GM18861 (cell line): ENCODE measurements at regions not wholly inside any gene's neighbourhood (a gene's known extent, or its start where the extent isn't known, plus 50 kb on each side); places are given as distances from the start of the nearest gene placed in this dataset.
"Not testable (repeated sequence)": the region's sequence is repeated elsewhere in the genome, so short reads cannot be mapped to it uniquely, and the experiment has no call there.

Experiments
- ATAC-seq: cut with Tn5 transposase; IDR thresholded peaks from one replicate; pipeline ENCODE4 v1.9.1; 2021; ENCODE audit not compliant: unreplicated experiment

DNA sequence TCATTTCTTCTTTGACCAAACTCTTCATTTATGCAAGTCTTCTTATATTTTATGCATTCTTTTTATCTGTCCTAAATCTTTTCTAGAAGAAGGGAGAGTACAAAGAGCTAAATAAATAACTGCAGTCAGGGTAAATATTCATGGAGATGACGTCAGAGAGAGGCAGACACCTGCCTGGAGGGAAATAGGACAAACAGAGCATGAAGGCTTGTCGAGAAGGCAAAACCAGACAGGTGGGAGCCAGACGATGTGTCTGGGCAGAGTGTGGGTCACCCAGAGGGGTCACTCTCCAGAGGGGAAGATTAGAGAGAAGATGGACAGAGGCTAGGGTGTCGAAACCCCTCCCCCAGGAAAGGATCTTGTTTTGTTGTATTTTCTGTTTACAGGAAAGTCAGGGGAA, 78.3 kb upstream of the RPL38 start:
- no peak for ATAC-seq

DNA sequence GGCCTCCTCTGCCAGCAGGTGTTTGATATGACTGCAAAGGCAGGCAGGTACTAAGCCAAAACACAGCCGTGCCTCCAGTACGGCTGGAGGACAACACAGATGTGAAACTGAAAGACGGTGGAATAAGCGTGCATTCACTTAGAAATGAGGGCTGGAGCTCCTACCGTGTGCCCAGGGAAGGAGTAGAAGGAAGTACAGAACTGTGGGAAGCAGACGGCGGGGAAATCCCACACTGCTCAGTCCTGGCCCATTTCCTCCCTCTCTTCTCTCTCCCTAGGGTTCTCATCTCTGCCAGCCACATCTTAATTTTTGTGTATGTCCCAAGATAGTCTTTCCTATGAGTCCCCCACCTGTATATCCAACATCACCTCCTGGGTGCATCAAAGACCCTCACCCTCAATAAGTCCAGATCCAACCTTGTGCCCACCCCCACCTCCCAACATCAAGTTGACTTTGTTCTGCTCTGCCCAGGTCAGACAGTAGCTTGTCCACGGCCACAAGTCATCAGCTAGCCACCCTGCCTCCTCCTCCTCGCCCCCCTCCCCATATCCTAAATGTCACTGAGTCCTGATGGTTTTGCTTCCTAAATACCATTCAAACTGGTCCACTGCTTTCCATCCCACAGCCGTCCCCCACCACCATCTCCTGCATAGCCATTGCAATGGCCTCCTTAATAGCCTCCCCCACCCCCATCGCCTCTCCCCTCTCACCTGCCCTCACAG, 77.1 kb upstream of the RPL38 start:
- ATAC-seq = no peak

DNA sequence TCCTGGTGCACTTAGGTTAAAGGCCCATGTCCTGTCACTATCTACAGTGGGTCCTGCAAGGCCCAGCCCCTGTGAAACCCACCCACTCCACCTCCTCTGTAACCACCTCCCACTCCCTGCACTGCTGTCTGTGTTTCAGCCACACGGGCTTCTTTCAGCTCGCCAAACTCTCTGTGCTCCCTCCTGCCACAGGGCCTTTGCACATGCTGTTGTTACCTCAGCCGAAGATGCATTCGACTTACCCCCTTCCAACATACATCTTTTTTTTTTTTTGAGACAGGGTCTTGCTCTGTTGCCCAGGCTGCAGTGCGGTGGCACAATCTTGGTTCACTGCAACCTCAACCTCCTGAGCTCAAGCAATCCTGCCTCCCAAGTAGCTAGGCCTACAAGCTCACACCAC, 76.5 kb upstream of the RPL38 start:
- no peak for ATAC-seq

DNA sequence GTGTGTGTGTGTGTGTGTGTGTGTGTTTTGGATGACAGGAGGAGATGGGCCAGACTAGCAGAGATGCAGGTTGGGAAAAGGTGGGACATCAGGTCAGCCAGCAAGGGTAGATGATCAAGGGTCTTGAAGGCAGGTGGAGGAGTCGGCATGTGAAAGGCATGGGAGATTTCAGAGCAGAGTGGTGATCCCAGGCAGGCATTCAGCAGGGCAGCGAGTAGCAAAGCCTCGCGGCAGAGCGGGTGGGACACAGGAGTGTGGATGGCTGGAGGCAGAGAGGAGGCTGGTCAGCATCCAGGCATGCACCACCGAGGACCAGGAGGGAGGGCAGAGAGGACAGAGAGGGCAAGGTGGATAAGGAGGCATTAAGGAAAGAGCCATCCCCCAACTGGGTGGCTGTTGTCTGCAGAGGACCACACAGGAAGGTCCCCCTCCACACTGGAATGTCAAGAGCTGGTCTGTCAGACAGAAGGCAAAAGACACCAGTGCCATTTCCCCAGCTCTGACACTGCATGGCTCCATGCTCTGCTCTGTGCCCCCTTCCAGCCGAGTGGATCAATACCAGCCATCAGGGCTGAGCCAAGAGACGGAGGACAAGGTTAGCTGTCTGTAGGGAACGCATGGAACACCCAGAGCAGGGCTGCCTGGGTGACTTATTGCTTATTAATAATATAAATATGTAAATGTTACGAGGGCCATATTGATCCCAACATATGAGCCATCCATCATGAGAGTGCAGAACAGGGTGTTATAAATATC, 74.8 kb upstream of the RPL38 start:
- ATAC-seq = no peak

DNA sequence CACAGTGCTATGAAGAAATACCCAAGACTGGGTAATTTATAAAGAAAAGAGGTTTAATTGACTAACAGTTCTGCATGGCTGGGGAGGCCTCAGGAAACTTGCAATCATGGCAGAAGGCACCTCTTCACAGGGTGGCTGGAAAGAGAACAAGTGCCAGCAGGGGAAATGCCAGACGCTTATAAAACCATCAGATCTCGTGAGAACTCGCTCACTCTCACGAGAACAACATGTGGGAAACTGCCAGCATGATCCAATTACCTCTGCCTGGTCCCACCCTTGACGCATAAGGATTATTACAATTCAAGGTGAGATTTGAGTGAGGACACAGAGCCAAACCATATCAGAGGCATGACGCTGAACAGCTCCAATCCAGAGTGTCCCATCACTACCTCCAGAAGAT, 73.7 kb upstream of the RPL38 start:
- not testable (repeated sequence) for ATAC-seq

DNA sequence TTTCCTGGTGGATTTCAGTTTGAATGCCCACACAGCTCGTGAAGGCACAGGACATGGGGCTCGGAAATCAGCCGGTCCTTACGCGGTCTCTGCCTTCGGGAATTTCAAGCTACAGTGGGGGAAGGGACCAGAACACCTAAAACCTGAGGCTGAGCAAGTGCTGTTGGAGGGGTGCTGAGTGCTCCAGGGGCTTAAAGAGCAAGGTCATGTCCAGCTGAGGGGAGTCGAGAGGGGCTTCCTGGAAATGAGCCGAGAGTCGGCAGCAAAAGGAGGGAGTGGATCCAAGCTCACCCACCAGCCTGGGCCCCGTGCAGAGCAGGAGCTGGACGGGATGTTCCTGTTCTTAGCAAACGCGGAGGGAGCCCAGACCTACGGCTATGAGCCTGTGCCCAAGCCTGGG, 73.2 kb upstream of the RPL38 start:
- ATAC-seq = no peak

DNA sequence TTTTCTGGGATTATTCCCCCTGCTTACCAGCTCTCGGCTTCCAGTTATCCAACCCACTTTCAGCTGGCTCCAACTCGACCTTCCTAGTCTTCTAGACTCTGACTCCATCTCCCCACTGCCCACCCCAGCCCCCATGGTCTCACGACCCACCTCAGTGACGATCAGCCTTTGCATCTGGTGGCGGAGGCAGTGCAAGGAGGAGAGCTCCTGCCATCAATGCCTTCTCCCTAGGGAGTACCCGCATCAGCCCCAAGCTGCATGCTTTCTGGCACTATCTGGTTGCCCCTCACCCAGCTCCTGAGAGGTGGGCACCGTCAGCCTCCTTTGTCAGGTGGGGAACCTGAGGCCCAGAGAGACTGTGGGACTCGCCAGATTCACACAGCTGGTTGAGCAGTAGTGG, 72.6 kb upstream of the RPL38 start:
- no peak for ATAC-seq

DNA sequence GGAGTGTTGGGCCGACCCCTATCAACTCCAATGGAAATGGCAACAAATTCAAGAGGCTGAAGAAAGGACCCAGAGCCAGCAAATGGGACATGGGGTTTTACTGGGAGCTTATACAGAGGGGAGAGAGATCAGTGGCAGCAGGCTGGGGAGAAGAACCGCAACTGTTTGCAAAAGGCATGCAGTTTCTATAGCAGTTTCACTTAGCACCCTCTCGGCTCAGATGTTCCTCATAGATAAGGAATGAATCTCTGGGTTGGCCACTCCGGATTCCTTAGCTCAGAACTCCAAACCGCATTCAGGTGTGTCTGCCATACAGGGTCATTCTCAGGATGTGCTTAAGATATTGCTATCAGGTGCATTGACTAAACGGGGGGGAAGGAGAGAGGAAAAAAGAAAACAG, 71.1 kb upstream of the RPL38 start:
- no peak for ATAC-seq

DNA sequence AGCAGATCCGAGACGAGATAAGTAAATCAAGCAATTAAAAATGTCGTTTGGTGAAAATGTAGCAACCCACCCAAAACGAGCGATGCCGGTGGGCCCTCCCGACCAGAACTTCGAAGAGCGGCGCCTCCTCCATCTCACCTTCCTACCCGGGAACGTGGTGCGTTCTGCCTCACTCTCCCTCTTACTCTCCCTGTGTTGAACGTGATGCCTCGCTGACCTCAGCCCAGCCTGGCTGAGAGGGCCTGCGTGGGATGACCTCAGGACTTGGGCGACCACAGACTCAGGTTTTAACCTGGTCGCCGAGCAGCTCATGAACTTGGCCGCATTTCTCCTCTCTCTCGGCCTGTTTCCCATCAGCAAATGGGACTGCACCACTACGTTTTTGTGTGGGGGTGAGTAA, 69.7 kb upstream of the RPL38 start:
- no peak for ATAC-seq

DNA sequence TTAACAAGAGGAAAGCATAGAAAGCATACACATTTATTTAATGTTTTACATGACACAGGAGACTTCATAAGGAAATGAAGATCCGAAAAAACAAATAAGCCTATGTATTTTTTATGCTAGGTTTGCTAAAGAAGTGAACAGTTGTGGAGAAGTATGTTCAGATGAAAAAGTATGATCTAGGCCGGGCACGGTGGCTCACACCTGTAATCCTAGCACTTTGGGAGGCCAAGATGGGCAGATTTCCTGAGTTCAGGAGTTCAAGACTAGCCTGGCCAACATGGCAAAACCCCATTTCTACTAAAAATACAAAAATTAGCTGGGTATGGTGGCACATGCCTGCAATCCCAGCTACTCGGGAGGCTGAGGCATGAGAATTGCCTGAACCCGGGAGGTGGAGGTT, 69.2 kb upstream of the RPL38 start:
- ATAC-seq = not testable (repeated sequence)

DNA sequence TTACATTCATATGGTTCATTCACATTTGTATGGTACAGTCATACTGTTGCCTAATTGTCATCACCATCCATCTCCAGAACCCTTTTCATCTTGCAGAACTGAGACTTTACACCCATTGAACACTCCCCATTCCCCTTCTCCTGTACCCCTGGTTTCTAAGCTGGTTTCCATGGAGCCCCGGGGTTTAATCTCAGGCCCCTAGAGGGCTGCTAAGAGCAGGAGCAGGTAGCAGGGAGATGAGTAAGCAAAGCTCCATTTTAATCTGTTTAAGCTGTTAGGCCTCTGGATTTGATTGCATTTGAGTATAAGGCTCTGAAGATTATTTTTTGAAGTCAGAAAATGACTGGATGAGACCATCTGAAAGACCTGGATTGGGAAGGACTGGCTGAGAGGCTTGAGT, 68.5 kb upstream of the RPL38 start:
- ATAC-seq = no peak

DNA sequence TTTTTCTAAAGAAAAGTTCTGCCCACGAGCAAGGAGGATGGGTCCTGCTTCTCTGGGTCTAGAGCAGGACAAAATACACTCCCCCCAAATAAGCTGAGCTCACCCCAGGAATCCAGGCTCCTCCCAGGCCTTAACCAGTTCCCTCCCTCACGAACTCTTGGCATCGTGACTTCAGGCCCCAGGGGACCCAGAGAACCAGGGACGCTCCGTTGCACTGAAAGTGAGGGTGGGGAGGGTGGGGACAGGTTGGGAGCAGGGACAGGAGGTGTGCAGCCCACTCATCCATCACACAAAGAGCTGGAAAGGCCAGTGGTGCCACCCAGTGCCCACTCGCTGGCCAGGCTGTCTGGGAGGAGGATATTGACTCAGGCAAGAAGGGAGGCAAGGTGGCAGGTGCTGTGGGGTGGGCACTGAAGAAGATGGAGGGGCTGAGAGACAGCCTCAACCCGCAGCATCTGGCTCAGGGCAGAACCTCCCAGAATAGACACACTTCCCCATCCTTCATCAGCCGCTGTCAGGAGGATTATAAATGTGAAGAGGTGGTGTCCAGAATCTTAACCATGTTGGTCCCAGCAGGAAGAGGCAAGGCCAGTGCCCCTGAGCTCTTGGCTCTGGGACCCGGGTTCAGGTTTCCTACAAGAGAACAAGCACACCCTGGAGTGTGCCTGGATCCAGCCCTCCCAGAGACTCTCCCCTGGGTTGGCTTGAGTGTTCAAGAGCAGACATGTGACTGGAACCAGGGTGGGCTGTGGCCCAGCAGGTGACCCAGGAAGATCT, 67.9 kb upstream of the RPL38 start:
- no peak for ATAC-seq

DNA sequence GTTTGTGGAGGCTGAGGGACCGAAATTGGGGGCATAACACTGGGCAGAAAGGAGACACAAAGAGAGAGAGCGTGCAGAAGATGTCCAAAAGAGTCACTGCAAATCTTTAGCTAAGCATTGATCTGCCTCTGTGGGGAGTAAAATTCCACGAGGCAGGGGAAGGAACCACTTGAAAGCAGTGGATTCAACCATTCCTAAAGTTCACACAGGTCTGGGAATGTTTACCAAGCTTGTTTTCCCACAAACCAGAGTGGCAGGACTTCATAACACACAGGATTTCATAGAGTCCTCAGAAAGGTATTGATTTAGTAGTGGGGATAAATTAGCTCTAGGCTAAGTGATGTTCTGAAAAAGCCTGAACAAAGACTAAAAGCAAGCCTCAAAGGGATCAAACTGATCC, 66.1 kb upstream of the RPL38 start:
- no peak for ATAC-seq

DNA sequence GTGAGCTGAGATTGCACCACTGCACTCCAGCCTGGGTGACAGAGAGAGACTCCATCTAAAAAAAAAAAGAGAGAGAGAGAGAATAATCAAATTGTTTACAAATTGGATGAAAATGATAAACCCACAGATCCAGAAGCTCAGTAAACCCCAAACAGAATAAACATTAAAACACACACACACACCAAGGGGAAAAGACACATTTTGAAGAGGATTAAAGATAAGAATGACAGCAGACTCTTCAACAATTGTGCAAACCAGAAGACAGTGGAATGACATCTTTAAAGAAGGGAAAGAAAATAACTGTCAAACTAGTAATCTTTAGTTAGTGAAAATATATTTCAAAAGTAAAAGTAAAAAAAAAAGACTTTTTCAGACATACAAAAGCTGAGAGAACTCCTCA, 64.4 kb upstream of the RPL38 start:
- no peak for ATAC-seq

DNA sequence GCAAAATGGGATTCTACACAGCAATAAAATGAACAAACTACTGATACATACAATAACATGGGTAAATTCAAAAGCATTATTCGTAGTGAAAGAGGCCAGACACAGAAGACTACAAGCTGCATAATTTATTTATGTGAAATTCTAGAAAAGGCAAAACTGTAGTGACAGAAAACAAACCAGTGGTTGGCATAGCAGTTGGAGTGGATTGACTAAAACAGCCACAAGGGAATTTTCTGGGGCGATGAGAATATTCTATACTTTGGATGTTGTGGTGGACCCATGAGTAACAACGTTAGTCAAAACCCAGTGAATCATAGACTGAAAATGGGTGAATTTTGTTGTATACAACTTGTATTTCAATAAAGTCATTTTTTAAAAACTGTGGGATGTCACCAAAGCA, 63.2 kb upstream of the RPL38 start:
- no peak for ATAC-seq

DNA sequence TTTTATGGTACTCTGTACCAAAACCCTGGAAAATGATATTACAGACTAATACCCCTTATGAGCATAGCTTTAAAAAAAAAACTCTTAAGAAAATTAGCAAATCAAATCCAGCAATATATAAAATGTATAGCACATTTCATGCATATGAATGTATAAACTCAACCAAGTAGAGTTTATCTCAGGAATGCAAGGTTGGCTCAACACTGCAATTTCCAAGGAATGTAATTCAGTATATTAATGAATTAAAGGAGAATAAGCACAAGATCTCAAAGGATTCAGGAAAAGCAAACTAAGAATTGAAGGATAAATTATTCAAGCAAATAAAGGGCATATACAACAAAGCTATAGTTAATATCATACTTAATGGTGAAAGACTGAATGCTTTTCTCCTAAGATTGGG, 61.9 kb upstream of the RPL38 start:
- no peak for ATAC-seq

DNA sequence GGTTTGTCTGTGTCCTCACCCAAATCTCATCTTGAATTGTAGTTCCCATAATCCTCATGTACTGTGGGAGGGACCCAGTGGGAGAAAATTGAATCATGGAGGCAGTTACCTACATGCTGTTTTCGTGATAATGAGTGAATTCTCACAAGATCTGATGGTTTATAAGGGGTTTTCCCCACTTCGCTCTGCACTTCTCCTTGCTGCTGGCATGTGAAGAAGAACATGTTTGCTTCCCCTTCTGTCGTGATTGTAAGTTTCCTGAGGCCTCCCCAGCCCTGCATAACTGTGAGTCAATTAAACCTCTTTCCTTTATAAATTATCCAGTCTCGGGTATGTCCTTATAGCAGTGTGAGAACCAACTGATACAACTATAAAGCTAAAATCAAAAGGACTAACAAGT, 60.2 kb upstream of the RPL38 start:
- ATAC-seq = not testable (repeated sequence)

DNA sequence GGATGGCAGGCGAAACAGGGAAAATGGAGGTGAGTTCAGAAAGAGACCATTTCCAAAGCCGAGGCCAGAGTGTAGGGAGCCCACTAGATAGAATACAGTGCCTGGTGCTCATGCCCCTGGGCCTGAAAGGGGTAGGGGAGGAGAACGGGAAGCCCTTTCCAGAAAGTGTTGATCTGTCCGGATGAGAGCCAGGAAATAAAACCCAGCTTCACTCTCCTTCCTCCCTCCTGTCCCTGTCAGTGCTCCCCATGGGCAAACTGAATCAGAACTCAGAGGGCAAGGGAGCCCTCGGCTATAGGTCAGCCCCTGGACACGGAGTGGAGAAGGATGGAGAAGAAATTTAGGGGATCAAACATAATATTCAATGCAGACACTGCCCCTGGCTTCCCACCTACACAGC, 57.7 kb upstream of the RPL38 start:
- no peak for ATAC-seq

DNA sequence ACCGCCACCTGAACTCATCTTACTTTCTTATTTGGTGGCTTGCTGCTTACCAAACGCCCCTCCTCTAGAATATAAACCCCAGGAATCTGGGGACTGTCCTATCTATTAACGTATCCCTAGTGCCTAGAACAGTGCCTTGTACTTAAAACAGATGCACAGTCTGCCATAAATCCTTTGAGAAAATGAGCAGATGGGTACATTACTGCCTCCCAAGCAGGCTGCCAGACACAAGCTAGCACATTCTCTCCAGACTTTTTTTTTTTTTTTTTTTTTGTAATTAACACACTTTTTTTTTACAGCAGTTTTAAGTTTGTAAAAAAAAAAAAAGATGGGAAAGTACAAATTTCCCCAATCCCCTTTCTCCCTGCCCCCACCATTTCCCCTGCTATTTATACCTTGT, 57.3 kb upstream of the RPL38 start:
- no peak for ATAC-seq

DNA sequence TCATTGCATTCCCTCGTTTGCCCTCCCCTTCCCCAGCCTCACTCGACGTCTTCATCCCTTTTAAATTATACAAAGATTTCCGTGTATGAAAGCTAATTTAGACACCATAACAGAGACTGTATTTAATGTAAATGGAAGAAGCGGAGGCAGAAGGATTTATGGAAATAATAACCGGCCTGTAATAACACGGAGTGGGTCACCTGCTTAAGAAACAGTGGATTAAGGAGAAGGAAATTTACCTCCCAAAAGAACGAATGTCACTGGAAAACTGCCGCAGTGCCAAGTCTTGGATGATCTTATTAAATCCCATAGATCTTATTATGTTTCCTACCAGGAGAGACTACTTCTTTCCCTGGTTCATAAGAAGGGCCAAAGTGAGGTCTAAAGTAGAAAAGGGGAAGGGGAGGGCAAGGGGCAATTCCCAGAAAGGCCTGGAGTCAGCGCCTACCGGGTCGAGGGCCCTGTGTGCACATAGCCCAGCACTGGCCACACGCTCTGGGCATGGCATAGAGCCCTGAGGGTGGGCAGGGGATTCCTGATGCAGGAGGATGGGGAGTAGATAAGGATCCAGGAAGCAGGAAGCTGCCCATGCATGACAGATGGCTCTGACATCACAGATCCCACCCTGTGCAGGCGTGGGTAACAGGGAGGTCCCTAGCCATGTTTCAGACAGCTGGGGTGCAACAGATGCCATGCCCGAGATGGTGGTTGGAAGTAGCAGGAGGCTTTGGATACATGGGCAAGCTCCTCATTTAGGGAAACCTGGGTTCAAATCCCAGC, 56.2 kb upstream of the RPL38 start:
- no peak for ATAC-seq

DNA sequence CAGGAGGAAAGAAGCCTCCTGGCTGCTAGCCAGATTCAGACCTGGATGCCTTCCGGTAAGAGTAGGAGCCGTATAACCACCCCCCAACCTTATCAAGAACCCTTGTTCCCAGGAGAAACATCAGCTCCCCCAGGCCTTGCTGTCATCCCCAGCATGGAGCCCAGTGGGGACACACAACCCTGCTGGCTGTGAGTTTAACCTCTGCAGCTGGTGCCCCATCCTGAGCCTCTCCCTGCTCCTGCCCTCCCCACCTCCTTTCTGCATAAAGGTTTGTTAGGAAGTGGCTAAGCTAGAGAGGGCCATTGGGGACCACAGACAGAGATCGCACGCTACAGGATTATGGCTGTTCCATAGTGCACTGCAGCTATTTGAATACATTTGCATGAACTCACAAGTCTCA, 55.5 kb upstream of the RPL38 start:
- ATAC-seq = no peak
